Islet of Langerhans (tissue), 1 donor: ENCODE measurements at regions not wholly inside any gene's neighbourhood (a gene's known extent, or its start where the extent isn't known, plus 50 kb on each side); places are given as distances from the start of the nearest gene placed in this dataset.
"Not testable (repeated sequence)": the region's sequence is repeated elsewhere in the genome, so short reads cannot be mapped to it uniquely, and the experiment has no call there.

Experiments
- FAIRE-seq: peaks from one replicate; lab custom pipeline; 2011; peaks lifted over from hg19 to GRCh38; lab: Jason Lieb, UNC

DNA sequence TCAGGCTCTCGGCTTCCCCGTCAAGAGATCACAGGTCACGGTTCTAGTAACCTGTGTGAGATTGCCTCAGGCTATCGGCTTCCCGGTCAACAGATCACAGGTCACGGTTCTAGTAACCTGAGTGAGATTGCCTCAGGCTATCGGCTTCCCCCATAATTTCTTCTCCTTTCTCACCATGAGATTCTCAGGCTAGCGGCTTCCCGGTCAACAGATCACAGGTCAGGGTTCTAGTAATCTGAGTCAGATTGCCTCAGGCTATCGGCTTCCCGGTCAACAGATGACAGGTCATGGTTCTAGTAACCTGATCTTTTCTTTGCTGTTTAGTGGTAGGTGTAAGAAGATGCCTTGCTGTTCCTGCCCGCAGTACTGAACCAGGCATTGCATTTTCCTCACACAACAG is 418.2 kb upstream of the ZNF717 start:
- no peak for FAIRE-seq

DNA sequence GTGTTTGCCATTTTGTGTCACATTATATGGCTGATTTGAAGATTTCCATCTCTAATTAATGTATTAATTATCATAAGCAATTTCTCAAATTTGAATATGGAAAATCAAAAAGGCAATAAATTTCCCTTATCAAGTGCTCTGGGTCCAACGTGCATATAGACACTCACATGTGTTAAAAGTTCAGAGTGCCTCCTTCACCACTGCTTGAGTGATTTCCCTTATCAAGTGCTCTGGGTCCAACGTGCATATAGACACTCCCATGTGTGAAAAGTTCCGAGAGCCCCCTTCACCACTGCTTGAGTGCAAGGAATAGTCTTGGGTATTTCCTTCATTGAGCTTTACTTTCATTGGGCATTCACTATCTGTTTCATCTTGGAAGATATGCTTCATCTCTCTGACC is 421.0 kb upstream of the ZNF717 start:
- FAIRE-seq = no peak

DNA sequence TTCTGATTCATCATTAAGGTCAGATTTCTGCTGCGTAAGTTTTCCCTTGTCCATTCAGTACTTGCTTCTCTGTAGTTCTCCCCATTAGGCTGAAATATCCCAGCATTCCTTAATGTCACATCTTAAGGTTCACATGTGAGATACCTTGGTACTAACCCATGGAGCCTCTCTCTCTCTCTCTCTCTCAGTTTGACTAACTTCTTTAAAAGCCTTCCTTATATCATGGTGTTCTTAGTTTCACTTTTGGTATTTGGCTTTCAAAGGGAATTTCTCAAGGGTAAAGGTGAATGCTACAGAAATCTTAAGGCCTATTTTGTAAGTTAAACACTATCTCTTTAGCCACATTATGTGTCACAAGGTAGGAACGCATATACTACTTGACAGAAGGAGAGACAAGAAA is 427.3 kb upstream of the ZNF717 start:
- no peak for FAIRE-seq

DNA sequence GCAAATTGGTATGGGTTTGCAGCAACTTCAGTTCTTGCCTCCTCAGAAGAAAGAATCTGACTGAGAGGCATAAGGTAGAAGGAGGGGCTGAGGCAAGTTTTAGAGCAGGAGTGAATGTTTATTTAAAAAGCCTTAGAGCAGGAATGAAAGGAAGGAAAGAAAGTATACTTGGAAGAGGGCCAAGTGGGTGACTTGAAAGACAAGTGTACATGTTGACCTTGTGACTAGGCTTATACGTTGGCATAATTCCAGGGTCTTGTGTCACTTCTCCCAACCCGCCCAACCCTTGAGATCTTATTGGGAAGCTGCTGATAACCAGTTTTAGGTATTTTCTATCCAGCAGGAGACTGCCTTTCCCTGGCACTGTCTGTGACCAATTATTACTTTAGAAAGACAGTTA is 436.9 kb upstream of the ZNF717 start:
- no peak for FAIRE-seq

DNA sequence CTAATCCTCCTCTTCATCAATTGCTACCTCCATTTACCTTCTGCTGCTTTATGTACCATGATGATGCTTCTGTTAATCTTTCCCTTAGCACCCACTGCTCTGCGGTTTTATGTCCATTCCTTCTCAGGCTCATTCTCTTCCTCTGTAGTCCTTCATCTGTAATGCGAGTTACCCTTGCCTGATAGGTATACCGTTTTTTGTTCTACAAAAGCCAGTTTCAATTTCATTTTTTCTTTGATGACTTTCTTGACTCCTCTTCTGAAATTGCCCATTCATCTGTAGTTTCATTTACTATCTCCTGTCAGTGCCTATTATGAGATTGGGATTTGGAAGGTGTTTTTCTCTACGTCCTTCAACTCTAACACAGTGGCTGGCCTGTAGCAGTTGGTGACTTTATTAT is 445.9 kb upstream of the ZNF717 start:
- no peak for FAIRE-seq

DNA sequence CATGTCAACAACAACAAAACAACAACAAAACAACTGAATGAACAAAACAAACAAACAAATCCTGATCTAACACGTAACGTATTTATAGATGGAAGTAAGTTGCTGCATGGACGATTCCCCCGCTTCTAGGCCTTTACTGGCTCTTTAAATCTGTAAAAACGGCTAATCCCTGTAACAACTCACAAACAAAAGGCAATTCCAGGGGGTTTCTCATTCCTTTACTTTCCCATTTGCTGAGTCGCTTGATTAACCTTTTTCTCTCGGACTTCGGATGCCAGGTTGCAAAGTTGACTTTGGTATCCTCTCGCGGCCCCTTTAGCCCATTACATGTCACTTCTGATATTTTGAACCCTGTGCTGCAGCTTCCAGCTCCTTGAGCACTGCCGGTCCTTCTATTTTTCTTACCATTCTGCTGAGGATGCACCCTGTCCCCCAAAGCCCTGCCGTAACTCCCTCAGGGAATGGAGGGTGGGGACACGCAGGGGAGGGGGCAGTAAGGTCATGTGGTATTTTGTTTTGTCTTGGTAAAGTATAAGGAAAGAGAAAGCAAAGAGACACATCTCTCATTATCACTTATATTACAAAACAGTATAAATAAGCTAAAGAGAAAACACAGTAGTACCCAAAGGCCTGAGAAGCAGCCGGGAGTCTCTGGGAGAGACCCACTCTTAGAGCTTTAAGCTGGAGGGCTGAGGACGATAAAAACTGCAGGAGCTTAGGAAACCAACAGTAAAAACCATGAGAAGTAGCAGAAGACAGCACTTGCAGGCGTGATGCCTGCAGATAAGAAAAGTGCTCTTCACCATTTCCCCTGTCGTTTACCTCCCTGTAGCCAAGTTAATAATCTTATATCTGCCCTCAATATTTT is 457.8 kb upstream of the ZNF717 start:
- no peak for FAIRE-seq

DNA sequence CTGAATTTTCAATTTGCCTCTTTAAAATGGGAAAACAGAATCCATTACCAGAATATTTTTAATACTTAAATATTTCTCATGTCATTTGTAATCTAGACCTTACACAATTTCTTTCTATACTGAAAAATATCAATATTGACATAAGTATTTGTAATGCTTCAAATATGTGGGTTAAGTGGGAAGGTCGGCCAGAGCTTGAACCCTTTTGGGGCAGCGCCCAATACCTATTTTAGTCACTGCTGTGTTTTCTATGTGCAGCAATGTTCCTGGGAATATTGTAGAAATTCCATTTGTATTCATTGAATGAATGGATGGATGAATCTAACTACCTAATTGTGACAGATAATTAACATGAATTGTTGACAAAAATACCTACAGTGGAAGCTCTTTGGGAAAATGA is 459.7 kb upstream of the ZNF717 start:
- no peak for FAIRE-seq

DNA sequence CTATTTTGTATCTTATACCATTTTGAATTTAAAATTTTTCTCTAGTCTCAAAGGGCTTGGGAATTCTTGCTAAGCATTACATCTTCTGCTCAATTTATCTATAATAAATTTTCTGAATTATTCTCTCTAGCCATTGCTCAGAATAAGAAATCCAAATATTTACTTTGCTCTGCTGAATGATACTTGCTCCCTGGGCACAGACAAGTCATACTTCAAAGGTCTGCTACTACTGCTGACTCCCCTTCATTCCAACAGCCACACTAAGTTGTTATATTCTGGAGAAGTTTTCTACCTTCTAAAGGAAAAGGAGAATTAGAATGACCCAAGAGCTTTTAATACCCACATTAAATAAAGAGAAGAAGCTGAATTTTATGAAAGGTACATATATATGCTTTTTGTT is 460.3 kb upstream of the ZNF717 start:
- no peak for FAIRE-seq

DNA sequence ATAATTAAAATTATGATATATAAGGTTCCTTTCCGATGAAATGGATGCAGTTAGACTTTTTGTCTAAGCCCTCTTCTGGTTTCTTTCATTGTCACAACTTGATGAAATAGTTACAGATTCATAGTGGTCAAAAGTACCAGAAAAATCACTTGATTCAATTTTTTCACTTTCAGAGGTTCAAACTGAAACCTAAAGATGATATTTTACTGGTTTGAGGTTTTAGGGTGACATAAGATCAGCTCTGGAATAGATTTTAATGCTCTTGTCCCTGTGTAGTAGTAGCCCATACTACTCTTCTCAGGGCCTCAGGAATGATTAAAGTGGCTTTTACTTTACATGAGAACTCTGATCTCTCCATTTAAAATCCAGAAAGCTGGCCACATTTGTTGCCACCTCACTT is 479.1 kb upstream of the ZNF717 start:
- no peak for FAIRE-seq

DNA sequence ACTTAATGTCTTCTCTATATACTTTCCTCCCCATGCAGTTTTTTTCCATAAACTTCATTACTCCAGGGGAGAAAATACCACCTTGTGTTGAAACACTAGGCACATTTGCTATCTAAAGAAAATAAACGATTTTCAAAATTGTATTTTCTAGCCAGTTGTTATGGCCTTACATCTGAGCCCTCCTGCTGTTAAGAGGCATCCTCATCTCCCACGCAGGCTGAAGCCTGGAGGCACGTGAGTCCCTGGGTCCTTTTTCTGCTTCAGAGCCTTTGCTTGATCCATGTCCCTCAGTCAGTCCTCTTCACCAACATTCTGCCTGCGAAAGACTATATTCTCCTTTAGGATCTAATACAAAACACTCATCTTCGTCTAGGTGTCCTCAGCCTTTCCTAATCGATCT is 479.6 kb upstream of the ZNF717 start:
- FAIRE-seq = no peak

DNA sequence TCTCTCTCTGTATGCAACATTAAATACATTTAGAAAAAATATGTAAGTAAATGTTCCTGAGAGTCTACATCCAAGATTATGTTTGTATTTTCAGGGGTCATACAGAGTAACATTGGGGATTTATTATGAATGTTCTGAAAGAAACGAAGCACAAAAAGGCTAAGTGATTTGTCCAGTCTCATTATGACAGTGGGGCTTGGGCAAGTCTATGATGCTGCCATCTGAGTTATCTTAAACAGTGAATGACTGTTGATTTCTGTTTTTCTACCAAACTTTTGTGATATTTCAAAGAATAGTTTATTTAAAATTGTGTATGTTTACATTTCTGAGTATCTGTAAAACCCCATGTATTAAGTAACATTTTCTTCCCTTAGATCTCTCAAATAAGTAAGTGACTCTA is 481.2 kb upstream of the ZNF717 start:
- FAIRE-seq = no peak

DNA sequence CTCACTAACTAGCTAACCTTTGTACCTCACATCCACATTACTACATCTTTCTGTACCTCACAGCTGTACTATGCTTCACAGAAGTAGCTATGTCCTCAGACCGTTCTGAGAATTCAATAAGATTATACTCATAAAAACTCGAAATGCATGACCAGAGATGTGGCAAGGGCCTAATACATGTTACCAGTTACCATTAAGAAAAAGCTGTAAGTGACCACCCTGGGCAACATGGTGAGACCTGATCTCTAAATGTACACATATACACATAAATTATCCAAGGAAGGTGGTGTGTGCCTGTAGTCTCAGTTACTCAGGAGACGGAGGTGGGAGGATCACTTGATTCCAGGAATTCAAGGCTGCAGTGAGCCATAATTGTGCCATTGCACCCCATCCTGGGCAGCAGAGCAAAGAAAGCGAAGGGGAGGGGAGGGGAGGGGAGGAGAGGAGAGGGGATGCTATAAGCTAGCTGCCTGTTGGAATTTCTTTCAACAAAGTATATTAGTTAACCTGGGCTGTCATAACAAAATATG is 482.6 kb upstream of the ZNF717 start:
- FAIRE-seq = no peak

DNA sequence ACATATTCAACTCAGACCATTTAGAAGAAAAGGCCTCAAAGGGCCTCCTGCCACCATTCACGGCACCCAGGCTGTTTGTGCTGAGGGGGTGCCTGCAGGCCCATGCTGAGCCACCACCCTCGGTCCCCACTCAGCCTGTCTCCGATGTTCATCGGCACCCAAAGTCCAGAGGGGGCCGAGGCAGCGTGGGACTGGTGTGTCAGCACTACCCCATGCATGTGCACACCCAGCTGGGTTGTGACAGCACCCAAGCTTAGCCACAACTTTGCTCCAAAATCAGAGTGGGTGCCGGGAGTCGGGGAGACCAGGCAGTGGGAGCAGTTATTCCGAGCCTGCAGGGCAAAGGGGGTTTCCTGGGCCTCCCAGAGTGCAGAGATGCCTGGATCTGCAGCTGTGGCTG is 508.5 kb upstream of the ZNF717 start:
- no peak for FAIRE-seq

DNA sequence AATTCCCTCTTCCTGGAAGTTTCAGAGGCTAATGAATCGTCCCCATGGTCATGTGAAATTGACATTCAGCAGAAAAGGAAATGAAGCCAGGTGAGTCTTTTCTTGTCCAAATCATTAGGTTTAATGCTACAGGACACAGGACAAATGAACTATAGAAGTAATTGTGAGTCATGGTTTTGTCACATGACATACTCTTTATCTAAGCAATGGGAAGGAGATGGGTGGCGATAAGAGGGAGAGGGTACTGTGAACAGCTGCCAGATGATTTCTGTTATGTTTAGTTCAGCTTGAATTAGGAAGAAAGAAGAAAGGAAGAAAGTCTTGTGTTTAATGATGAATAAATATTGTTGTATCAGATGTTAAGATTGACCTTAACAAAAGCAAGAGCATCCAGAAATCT is 515.4 kb upstream of the ZNF717 start:
- no peak for FAIRE-seq

DNA sequence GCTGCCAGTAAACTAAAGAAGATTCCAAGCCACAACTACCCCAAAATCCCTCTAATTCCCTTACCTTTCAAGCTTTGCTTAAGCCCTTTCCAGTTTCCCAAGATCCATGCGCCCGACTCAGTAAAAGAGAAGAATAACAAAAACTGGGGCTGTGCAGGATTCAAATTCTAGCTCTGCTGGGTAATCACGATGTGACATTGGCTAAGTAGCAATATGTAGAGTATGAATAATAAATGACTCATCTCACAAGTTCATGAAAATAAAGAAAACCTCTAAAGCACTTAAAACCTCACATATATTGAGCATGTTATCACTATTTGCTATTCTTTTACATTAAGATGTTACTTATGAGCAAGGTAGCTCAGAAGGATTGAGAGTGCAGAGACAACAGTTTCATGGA is 522.2 kb upstream of the ZNF717 start:
- FAIRE-seq = no peak

DNA sequence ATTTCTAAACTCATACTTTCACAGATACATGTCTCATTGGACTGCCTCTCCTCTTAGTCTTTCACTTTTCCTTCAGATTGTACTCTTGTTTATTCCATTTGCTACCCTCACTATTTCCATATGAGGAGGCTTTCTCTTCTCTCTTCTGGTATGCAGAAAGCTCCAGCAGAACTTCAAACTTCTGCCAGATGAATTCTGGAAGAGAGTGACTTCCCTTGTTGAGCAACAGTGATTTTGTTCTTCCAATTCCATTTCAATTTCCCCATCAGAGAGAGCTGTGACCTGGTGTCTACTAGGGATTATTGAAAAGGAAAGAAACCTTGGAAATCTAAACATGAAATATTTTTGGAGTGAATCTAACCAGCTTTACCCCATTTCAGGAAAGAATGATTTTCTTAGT is 523.2 kb upstream of the ZNF717 start:
- no peak for FAIRE-seq

DNA sequence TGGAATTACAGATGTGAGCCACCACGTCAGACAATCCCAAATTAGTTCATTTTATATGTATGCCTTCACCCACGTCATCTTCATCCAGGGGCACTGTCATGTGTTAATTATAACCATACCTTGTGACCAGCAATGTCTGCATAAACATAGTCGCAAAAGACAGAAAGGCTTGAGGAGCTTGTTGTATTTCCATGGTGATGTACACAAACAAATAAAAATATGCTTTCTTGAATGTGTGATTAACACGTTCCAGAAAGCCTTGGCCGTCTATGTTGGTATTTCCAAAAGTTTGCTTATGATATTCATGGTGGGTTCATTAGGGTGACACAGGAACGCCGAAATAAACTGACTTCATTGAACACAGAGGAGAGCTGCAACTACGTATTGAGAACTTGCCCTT is 524.7 kb upstream of the ZNF717 start:
- no peak for FAIRE-seq

DNA sequence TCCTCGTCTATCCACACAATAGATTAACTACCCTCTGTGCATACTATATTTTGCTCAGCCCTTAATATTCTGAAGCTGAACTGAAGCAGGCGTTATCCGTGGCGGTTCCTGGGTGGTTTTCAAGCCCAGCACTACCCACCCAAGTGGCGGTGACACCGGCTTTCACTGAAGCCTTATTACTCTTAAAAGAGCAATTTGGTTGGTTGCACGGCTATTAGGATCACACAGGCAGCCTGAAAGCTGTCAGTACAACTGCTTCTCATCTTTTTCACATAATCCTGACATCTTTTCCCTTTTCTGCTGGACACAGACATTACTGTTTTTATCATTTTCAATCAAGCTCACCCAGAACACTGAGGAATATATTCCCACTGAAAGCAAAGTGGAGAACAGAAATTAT is 525.3 kb upstream of the ZNF717 start:
- no peak for FAIRE-seq

DNA sequence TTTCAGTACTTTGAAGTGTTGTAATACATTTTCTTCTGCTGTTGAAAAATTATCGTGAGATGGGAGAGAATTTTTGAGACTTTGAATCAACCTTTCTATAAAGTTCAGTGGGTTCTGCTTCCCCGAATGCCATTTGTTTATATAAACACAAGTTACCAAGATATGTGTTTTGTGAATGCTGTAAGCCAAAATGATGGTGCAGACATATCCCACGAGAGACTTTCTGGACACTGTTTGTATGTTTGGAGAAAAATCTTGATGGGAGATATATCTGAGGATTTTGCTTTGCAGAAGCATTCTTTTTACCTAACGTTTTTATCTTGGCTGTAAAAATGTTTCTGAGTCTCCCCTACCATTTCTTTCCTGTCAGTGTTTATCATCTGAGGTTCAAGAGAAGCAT is 526.6 kb upstream of the ZNF717 start:
- FAIRE-seq = no peak

DNA sequence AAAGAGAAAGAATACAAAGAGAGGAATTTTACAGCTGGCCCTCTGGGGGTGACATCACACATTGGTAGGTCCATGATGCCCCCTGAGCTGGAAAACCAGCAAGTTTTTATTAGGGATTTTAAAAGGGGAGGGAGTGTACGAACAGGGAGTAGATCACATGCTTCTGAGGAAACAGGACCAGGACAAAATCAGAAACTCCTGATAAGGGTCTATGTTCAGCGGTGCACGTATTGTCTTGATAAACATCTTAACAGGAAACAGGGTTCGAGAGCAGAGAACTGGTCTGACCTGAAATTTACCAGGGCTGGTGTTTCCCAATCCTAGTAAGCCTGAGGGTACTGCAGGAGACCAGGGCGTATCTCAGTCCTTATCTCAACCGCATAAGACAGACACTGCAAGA is 530.6 kb upstream of the ZNF717 start:
- FAIRE-seq = not testable (repeated sequence)

DNA sequence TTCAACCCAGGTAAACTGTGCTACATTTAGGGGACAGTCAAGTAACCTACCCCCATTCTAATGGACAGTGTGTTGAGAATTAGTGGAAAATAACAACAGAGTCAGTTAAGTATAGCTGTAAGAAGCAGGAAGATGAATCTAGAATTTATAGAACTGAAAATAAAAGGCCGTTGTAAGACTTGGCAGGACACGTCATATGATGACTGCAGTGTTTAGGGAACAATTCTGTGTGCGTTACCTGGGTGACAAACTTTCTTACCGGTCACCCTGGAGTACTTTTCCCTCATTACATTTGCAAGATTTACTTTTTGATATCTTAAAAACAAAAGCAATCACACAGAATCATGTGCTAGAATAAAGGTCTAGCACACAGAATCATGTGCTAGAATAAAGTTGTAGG is 536.3 kb upstream of the ZNF717 start:
- FAIRE-seq = no peak

DNA sequence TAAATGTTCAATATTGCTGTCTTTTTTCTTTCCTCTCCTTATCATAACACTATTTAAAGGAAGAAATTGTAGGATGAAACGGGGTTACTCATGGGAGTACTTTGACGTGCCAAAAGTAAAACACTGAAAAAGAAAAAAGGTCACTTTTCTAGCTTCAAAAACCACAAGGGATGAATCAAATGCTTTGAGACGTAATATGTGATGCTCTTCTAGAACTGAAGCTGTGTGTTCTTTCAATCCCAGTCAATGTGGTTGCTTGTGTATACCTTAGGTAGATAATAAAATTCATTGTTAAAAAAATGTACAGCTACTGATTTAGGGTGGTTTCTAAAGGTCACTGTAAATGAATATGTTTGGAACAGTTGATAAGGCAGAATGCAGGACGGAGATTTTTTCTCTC is 538.8 kb upstream of the ZNF717 start:
- FAIRE-seq = no peak

DNA sequence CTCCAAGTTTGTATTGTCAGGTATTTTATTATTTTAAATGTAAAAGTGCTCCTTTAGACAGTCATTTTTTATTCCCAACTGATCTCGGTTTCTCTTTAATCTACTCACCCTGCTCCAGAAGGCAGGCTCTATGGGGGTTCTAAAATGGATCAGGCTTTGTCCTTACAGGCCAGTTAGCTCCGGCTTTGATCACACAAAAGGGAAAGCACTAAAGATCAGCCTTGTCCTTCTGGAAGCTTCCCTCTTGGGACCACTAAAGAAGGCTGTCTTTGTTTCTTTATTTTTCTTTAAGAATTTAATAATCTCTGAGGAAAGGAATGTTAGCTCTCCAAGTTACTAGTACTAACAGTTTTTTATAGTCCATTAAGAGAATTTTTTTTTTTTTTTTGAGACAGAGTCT is 560.5 kb upstream of the ZNF717 start:
- FAIRE-seq = no peak

DNA sequence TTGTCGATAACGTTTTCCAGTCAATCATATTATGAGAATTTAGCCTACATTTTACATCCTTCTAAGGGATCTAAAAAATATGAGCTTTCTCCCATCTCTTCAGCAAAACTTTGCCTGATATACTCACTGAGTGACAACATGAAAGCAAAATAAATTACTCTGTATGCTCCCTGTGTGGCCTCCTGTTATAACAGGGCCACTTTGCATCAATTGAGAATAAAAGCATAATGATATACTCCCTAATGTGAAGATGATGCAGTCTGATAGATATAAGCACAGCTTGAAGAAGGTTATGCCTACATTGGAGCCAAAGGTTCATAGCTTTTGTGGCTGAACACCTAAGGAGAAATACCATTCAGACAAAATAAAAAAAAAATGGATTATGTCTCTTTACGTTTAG is 561.3 kb upstream of the ZNF717 start:
- no peak for FAIRE-seq
